Astrocyte (in vitro differentiated cells and primary cell): ENCODE measurements at regions not wholly inside any gene's neighbourhood (a gene's known extent, or its start where the extent isn't known, plus 50 kb on each side); places are given as distances from the start of the nearest gene placed in this dataset.

Experiments used
- CTCF ChIP-seq: IDR thresholded peaks from 2 replicates; pipeline ENCODE4 v1.5.1; 2011; ENCODE audit warnings: low read depth, mild to moderate bottlenecking, inconsistent platforms, low read length, moderate library complexity; ENCODE audit not compliant: insufficient read depth
- EZH2 ChIP-seq: IDR thresholded peaks from 2 replicates; pipeline ENCODE4 v1.6.1; 2012; ENCODE audit warnings: mild to moderate bottlenecking, low read length, inconsistent platforms; ENCODE audit not compliant: insufficient read depth

- no peak for TF ChIP-seq CTCF
- no peak for TF ChIP-seq EZH2
Observed at GRCh38 chr17:73987845-73988509, 215.5 kb upstream of the RPL38 start.
